ENCODE measurements at regions not wholly inside any gene's neighbourhood (a gene's known extent, or its start where the extent isn't known, plus 50 kb on each side); places are given as distances from the start of the nearest gene placed in this dataset.

DNA sequence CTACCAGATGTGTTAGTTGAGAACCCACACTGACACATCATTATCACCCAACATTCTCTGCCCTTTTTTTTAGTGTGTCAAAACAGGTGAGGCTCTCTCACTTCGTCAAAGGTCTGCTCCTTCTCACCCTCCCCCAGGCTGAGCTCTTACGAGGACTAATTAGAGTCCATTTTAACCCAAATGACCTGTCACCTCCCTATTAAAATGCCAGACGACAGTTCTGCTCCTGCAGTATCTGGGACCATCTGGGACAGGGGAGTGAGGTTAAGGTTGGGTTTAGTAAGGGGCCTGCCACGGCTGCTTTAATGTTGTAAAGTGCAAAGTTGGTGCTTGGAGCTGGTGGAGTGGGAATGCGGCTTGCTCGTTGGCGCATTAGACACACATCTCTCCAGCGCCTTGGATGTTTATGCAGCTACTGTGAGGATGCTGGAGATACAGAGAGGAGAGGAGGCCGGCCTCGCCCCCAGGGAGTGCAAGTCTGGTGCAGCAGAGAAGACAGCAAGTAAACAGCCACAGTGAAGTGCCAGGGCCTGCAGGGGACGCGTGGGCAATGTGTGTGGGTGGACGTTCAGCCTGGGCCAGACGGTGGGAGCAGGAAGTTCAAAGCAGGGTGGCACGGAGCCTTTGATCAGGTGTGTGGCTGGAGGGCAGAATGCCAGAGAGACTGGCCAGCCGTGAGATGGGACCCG, 96.2 kb downstream of the C9orf50 start:
- no peak for TF ChIP-seq POLR2AphosphoS5 (IDR thresholded peaks at IDR 0.05; ENCODE audit: borderline replicate concordance, low read depth, low read length)
- TF ChIP-seq EZH2 (IDR thresholded peaks at IDR 0.05) = no peak
- TF ChIP-seq FOXP2 (optimal IDR thresholded peaks at IDR 0.05; ENCODE audit: control extremely low read depth, extremely low read length, insufficient read depth) = peak; percentile 55
